ENCODE measurements at regions not wholly inside any gene's neighbourhood (a gene's known extent, or its start where the extent isn't known, plus 50 kb on each side); places are given as distances from the start of the nearest gene placed in this dataset.

DNA sequence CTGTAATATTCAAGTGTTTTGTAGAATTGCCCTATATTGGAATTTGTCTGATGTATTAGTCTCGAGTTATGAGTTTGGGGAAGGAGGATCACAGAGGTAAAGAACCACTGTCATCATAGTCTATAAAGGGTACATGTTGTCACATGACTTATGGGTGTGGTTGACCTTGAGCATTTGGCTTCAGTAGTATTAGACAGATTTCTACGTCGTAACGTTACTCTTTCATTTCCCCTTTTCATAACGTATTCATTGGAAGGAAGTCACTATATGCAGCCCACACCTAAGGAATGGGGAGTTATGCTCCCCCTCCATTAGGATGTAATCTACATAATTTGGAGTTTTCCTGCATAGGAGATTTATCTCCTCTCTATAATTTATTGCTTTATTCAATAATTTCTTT is 110.1 kb upstream of the VAV3 start:
- no peak for TF ChIP-seq ZC3H10 (CRISPR knock-in tag; IDR thresholded peaks at IDR 0.05)
- TF ChIP-seq, protein P1, sequence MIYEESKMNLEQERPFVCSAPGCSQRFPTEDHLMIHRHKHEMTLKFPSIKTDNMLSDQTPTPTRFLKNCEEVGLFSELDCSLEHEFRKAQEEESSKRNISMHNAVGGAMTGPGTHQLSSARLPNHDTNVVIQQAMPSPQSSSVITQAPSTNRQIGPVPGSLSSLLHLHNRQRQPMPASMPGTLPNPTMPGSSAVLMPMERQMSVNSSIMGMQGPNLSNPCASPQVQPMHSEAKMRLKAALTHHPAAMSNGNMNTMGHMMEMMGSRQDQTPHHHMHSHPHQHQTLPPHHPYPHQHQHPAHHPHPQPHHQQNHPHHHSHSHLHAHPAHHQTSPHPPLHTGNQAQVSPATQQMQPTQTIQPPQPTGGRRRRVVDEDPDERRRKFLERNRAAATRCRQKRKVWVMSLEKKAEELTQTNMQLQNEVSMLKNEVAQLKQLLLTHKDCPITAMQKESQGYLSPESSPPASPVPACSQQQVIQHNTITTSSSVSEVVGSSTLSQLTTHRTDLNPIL (CRISPR knock-in tag; IDR thresholded peaks at IDR 0.05; ENCODE audit: low read depth) = no peak
- TF ChIP-seq RARB (CRISPR knock-in tag; IDR thresholded peaks at IDR 0.05) = no peak
- TF ChIP-seq ZNF8 (CRISPR knock-in tag; IDR thresholded peaks at IDR 0.05) = no peak
- TF ChIP-seq ZNF70 (CRISPR knock-in tag; IDR thresholded peaks at IDR 0.05) = no peak
- no peak for TF ChIP-seq ZNF565 (CRISPR knock-in tag; conservative IDR thresholded peaks at IDR 0.05; ENCODE audit: low read depth)

Data from SK-N-SH treated with all-trans-retinoic acid at 6 μM for 48 hours (cell line).